Keratinocyte (primary cell): ENCODE measurements at regions not wholly inside any gene's neighbourhood (a gene's known extent, or its start where the extent isn't known, plus 50 kb on each side); places are given as distances from the start of the nearest gene placed in this dataset.

ENCODE experiments used
- DNase-seq: peaks from one replicate; pipeline ENCODE4 v3.0.0-alpha.2; 2011; ENCODE audit warnings: low read depth, missing footprints, low spot score
- FAIRE-seq: peaks from 2 replicates; lab custom pipeline; 2011; peaks lifted over from hg19 to GRCh38; lab: Jason Lieb, UNC
- H2AFZ ChIP-seq: 2 replicates; pipeline ENCODE4 v1.6.0; 2012; ENCODE audit warnings: low read length, control low read depth, inconsistent platforms; ENCODE audit not compliant: control insufficient read depth
- H3K27ac ChIP-seq: 2 replicates; pipeline ENCODE4 v1.5.1; 2011; ENCODE audit warnings: low read length; ENCODE audit not compliant: control insufficient read depth, insufficient read depth
- H3K27me3 ChIP-seq: 3 replicates; pipeline ENCODE4 v1.6.0; 2011; ENCODE audit warnings: low read length; ENCODE audit not compliant: control insufficient read depth, insufficient read depth; ENCODE audit errors: extremely low read depth
- H3K36me3 ChIP-seq, 2 experiments: 2 replicates in 1 of 2; 3 replicates in 1 of 2; pipeline ENCODE4 v1.5.1; 2011; ENCODE audit warnings: low read length in 2 of 2, mild to moderate bottlenecking in 1 of 2; ENCODE audit not compliant: control insufficient read depth in 2 of 2, insufficient read depth in 2 of 2; ENCODE audit errors: extremely low read depth in 1 of 2
- H3K4me1 ChIP-seq: 3 replicates; pipeline ENCODE4 v1.5.1; 2011; ENCODE audit warnings: low read length; ENCODE audit not compliant: control insufficient read depth, insufficient read depth; ENCODE audit errors: extremely low read depth
- H3K4me2 ChIP-seq: 3 replicates; pipeline ENCODE4 v1.6.0; 2011; ENCODE audit warnings: low read depth, low read length; ENCODE audit not compliant: control insufficient read depth, insufficient read depth; ENCODE audit errors: extremely low read depth
- H3K4me3 ChIP-seq, 3 experiments: fragments of 200-600 bp in 1 of 3; sonication (generic) in 1 of 3; 2 replicates in 2 of 3; 3 replicates in 1 of 3; pipeline ENCODE4 v1.5.1; 2011 to 2016; ENCODE audit warnings: low read length in 3 of 3, mild to moderate bottlenecking in 3 of 3, control low read depth in 2 of 3, inconsistent platforms in 1 of 3, low read depth in 1 of 3, mixed read lengths in 1 of 3, mixed run types in 1 of 3, moderate library complexity in 1 of 3; ENCODE audit not compliant: control insufficient read depth in 2 of 3, insufficient read depth in 2 of 3; ENCODE audit errors: extremely low read depth in 1 of 3
- H3K79me2 ChIP-seq: 2 replicates; pipeline ENCODE4 v1.6.0; 2012; ENCODE audit warnings: low read length; ENCODE audit not compliant: control insufficient read depth, insufficient read depth
- H3K9ac ChIP-seq: 3 replicates; pipeline ENCODE4 v1.6.0; 2011; ENCODE audit warnings: low read length; ENCODE audit not compliant: control insufficient read depth, insufficient read depth; ENCODE audit errors: extremely low read depth
- H3K9me1 ChIP-seq: 3 replicates; pipeline ENCODE4 v1.6.0; 2011; ENCODE audit warnings: low read length; ENCODE audit not compliant: control insufficient read depth, insufficient read depth; ENCODE audit errors: extremely low read depth
- H3K9me3 ChIP-seq: 2 replicates; pipeline ENCODE4 v1.5.1; 2012; ENCODE audit warnings: low read depth, low read length; ENCODE audit not compliant: control insufficient read depth
- H4K20me1 ChIP-seq: 3 replicates; pipeline ENCODE4 v1.6.0; 2011; ENCODE audit warnings: low read length; ENCODE audit not compliant: control insufficient read depth, insufficient read depth; ENCODE audit errors: extremely low read depth
- EZH2 ChIP-seq: IDR thresholded peaks from one replicate; pipeline ENCODE4 v1.6.1; 2012; ENCODE audit warnings: inconsistent platforms, mild to moderate bottlenecking, low read length, moderate library complexity
- dilution Hi-C: fragments of 300-500 bp; cut with MboI; formaldehyde crosslinking; loops from one replicate; pipeline ENCODE4 v1.7.0; 2020; ENCODE audit warnings: low sequenced_read_pairs; ENCODE audit not compliant: extremely low pct_ligation_motif_present
- TF ChIP-seq, protein P1 (sequence below), 3 experiments: IDR thresholded peaks in 1 of 3; conservative IDR thresholded peaks in 1 of 3; optimal IDR thresholded peaks in 1 of 3; 2 replicates in 2 of 3; 3 replicates in 1 of 3; pipeline versions ENCODE3 to v1.5.1; 2011; ENCODE audit warnings: low read length in 3 of 3, mild to moderate bottlenecking in 3 of 3, moderate library complexity in 2 of 3, control low read depth in 1 of 3, inconsistent platforms in 1 of 3; ENCODE audit not compliant: insufficient read depth in 2 of 3; ENCODE audit errors: extremely low read depth in 1 of 3

- Histone ChIP-seq H3K9me3 (no peaks in the 10 kb centered on the region), H3K9ac (no peak overlapping the region), H3K4me1 (no peaks in the 10 kb centered on the region), H3K27ac (no peak overlapping the region), H4K20me1 (no peaks in the 10 kb centered on the region), H3K79me2 (no peaks in the 10 kb centered on the region), H3K36me3 (no peaks in the 10 kb centered on the region), H3K9me1 (no peaks in the 10 kb centered on the region), H3K27me3 (no peaks in the 10 kb centered on the region), H2AFZ (no peak overlapping the region), H3K4me2 (no peak overlapping the region), H3K4me3 (no peak overlapping the region)
- TF ChIP-seq, protein P1, sequence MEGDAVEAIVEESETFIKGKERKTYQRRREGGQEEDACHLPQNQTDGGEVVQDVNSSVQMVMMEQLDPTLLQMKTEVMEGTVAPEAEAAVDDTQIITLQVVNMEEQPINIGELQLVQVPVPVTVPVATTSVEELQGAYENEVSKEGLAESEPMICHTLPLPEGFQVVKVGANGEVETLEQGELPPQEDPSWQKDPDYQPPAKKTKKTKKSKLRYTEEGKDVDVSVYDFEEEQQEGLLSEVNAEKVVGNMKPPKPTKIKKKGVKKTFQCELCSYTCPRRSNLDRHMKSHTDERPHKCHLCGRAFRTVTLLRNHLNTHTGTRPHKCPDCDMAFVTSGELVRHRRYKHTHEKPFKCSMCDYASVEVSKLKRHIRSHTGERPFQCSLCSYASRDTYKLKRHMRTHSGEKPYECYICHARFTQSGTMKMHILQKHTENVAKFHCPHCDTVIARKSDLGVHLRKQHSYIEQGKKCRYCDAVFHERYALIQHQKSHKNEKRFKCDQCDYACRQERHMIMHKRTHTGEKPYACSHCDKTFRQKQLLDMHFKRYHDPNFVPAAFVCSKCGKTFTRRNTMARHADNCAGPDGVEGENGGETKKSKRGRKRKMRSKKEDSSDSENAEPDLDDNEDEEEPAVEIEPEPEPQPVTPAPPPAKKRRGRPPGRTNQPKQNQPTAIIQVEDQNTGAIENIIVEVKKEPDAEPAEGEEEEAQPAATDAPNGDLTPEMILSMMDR (optimal IDR thresholded peaks at IDR 0.05 in 1 of 3, IDR thresholded peaks at IDR 0.05 in 1 of 3, conservative IDR thresholded peaks at IDR 0.05 in 1 of 3; ENCODE audit: extremely low read depth in 1 of 3, insufficient read depth in 2 of 3, low read length in 3 of 3) = no peak
- no peak for TF ChIP-seq EZH2
- FAIRE-seq (no peak), DNase-seq (no peak)
- dilution Hi-C loops = no loop called here
Observed at GRCh38 chr4:28723371-28723770, 1862.7 kb downstream of the STIM2 start.

GRCh38 chr4:28724239-28724638, 1863.6 kb downstream of the STIM2 start:
- Histone ChIP-seq H2AFZ (no peak overlapping the region), H3K9me3 (no peaks in the 10 kb centered on the region), H3K9ac (no peak overlapping the region), H3K4me2 (no peak overlapping the region), H3K79me2 (no peaks in the 10 kb centered on the region), H3K9me1 (no peaks in the 10 kb centered on the region), H4K20me1 (no peaks in the 10 kb centered on the region), H3K36me3 (no peaks in the 10 kb centered on the region), H3K27me3 (no peaks in the 10 kb centered on the region), H3K4me1 (no peaks in the 10 kb centered on the region), H3K27ac (no peak overlapping the region), H3K4me3 (no peak overlapping the region)
- dilution Hi-C loops = no loop called here
- FAIRE-seq = no peak
- DNase-seq = no peak
- TF ChIP-seq, protein P1 (optimal IDR thresholded peaks at IDR 0.05 in 1 of 3, IDR thresholded peaks at IDR 0.05 in 1 of 3, conservative IDR thresholded peaks at IDR 0.05 in 1 of 3; ENCODE audit: extremely low read depth in 1 of 3, insufficient read depth in 2 of 3, low read length in 3 of 3) = no peak
- TF ChIP-seq EZH2 = no peak
